ENCODE measurements at regions not wholly inside any gene's neighbourhood (a gene's known extent, or its start where the extent isn't known, plus 50 kb on each side); places are given as distances from the start of the nearest gene placed in this dataset.

DNA sequence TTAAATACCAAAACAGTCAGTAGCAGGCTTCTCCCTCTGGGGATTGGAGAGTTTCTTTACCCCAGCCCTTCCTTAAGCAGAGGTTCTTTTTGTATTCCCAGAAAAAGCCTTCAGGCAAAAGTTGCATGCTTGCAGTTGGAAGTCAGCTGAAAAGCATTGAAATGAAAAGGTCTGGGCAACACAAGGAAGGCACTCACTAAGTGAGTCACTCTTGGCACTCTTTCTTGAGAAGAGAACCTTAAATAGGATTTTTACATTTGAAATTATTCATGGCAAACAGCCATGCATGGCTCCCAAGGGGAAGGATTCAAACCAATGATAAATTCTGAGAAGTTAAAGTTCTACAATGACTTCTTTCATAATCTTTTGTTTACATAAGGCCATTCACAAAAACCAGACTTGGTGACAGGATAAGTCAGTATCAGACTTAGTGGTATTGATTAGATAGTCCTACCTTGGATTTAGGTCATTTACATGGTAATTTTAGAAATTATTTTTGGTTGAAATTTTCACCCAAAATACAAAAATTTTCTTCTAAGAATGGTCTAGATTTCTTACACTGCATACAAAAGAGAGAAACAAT, 2068.9 kb downstream of the PCDH7 start:
- DNase-seq = no peak

DNA sequence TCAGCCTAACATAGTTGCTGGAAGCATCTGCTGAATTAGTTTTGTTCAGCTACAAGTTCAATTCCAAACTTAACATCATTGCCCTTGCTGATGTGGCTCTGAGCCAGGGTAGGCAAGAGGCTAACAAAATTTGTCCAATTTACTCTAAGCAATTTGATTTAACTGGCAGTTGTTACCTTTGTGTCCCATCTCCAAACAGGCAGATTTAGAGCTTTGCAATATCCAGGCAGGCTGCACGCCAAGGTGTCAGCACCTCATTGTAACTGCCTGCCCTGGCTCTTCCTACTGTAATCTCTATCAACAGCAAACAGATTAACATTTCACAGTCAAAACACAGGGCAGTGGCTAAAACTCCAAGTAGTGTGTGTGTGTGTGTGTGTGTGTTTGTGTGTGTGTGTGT, 2070.6 kb downstream of the PCDH7 start:
- DNase-seq = no peak

GRCh38 chr4:32798471-32799159, 2078.4 kb downstream of the PCDH7 start:
- DNase-seq = no peak

- no peak for DNase-seq
Observed at GRCh38 chr4:32824336-32824735, 2104.2 kb downstream of the PCDH7 start.

DNA sequence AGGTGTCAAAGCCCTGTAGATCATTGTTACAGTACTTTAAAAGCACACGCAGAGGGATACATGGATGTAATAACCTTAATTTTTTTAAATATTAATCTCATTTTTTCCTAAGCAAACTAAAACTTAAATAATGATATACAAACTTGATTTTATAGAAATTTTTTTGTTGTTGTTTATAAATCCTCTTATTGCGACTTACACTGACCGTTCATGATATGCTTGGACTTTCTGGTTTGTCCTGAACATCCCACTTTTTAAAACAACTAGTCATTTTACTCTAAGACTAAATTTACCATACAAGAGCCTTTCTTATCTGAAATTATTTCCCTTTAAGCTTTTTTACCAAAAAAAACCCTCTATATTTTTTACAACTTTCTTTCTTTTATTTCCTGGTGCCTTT, 2106.0 kb downstream of the PCDH7 start:
- no peak for DNase-seq

GRCh38 chr4:32830160-32830559, 2110.0 kb downstream of the PCDH7 start:
- DNase-seq = no peak

DNA sequence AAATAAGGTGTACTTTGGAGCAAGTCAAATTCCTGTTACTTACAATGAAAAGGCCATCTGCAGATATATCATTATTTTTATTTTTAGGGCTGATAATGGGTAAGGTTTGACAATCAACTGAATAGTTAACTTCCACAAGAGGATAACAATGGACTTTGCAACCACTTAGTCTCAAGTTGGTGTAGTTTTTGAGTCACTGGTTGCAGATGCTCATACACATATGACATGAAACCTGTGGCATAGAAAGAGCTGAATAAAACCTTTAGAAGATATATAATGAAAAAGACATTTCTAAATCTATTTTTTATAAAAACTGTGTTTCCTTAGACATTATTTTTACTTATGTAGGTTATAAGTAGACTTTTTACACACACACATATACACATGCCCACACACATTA, 2110.9 kb downstream of the PCDH7 start:
- DNase-seq = no peak

- no peak for DNase-seq
Observed at GRCh38 chr4:32840461-32841189, 2120.5 kb downstream of the PCDH7 start.

DNA sequence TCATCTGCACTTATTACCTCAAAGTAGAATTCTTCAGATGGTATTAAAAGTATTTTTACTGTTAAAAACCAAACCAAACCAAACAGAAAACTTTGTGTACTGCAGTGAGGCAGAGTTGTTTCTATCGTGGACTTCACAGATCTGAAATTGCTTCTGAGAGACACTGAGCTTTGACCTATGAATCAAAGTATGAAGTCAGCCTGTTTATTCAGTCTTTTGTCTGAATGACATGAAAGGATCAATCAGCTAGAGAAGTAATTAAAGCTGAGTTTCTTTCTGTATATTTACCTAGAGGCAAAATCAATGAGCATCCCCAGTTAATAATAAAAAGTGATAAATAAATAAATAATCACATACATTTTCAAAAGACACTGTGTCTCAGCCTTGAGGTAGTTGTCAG, 2121.0 kb downstream of the PCDH7 start:
- DNase-seq = no peak

- no peak for DNase-seq
Observed at GRCh38 chr4:32847461-32847860, 2127.3 kb downstream of the PCDH7 start.

GRCh38 chr4:32855622-32856021, 2135.5 kb downstream of the PCDH7 start:
- no peak for DNase-seq

- DNase-seq = no peak
Observed at GRCh38 chr4:32858361-32858760, 2138.2 kb downstream of the PCDH7 start.

DNA sequence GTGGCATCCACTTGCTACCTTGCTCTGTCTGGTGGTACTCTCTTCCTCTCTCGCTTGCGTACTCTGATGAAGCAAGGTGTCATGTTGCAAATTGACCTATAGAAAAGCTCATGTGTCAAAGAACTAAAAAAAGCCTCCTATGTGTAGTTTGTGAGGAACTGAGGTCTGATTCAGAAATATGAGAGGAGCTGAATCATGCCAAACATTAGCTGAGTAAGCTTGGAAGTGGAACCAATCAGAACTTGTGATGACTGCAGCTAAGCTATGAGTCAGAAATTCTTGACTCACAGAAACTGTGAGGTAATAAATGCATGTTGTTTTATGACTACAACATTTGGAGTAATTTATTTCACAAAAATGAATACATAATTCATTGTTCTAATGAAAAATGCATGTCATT, 2138.8 kb downstream of the PCDH7 start:
- DNase-seq = no peak

DNA sequence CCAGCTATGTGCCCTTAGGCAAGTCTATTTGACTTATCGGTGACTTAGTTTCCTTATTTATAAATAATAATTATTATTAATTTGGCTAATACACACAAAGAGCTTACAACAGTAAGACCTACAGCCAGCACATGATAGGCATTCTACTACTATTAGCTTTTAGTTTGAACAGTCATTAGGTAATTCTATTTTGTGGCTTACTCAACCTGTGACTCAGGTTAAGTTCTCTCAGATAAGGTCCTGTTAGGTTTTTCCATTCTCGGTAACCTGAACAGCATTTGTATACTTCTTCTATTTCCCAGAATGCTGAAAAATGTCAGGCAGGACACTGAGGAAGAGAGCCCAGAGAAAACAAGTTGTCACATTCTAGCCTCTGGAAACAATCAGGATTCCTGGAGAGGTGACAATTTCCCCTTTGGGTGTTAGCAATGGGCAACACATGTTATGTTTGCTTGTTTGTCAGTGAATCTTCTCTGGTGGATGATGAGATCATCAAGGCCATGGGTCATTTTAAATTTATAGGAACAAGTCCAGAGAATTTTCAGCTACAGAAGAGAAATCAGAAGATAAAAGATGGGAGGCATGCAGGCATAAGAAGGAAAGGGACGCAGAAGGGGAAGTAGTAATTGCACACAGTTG, 2144.7 kb downstream of the PCDH7 start:
- DNase-seq = no peak

DNA sequence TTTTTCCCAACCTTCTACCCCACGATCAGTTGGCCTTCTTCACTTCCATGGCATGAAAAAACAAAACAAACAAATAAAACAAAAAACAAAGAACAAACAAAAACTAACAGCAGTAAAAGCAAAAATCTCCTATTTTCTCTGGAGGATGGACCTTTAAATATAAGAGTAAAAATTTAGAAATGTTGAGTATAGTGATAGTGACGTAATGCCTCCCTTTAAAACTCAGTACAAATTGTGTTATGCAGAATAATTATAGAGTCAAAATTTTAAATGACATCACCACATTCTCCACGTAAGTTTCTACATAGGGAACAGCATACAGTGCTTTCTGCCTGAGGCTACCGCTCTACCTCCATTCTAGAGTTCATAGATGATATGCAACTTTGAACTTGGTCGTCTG, 2156.4 kb downstream of the PCDH7 start:
- no peak for DNase-seq

GRCh38 chr4:32879913-32880312, 2159.7 kb downstream of the PCDH7 start:
- no peak for DNase-seq

DNA sequence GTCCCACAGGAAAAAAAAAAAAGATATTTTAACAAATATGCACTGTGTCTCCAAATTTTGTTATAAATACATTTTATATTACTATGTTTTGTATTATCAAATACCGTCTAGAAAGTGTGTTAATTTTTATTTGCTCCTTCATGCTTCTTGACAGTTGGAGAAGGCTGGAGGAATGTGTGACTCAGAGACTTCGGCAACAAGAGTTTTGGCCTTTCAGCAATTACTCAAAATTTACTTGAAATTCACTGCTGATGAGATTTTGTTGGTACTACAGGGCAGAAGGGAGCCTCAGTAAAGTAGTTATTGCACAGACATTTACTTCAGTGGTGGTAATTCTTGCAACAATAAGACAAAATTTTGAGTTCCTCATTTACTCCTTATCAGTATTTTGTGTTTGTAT, 2164.0 kb downstream of the PCDH7 start:
- no peak for DNase-seq

- DNase-seq = no peak
Observed at GRCh38 chr4:32890398-32890797, 2170.2 kb downstream of the PCDH7 start.

DNA sequence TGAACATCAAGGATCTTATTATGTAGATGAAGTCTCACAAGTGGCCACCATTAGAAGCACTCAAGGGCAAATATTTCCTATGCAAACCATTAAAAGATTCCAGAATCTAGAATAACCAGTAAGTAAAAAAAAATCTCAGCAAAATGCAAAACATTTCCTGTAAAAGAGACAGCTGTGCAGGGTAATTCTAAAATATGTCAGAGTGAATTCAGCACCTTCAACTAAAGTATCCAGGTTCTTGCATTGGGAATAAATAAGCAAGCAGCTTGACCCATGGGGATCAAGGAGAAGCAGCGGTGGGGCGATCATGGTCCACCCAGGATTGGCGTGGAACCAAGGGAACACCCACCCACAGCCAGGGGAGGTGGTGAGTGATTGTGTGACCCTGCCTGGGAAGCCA, 2188.9 kb downstream of the PCDH7 start:
- no peak for DNase-seq

DNA sequence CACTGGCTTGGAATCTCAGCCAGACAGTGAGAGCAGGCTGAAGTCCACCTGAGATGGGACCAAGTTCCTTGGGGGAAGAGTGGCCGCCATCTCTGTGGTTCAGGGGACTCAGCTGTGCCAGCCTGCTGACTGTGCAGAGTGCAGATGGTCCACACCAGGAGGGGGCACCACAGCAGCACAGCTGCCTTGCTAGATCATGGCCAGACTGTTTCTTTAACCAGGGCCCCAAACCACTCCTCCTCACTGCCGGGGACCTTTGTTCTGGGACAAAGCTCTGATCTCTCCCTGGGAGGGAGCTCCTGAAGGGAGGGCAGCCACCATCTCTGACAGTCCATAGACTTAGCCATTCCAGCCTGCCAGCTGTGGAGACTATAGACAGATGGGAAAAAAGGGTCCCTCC, 2189.6 kb downstream of the PCDH7 start:
- DNase-seq = no peak

- no peak for DNase-seq
Observed at GRCh38 chr4:32917586-32917985, 2197.4 kb downstream of the PCDH7 start.

DNA sequence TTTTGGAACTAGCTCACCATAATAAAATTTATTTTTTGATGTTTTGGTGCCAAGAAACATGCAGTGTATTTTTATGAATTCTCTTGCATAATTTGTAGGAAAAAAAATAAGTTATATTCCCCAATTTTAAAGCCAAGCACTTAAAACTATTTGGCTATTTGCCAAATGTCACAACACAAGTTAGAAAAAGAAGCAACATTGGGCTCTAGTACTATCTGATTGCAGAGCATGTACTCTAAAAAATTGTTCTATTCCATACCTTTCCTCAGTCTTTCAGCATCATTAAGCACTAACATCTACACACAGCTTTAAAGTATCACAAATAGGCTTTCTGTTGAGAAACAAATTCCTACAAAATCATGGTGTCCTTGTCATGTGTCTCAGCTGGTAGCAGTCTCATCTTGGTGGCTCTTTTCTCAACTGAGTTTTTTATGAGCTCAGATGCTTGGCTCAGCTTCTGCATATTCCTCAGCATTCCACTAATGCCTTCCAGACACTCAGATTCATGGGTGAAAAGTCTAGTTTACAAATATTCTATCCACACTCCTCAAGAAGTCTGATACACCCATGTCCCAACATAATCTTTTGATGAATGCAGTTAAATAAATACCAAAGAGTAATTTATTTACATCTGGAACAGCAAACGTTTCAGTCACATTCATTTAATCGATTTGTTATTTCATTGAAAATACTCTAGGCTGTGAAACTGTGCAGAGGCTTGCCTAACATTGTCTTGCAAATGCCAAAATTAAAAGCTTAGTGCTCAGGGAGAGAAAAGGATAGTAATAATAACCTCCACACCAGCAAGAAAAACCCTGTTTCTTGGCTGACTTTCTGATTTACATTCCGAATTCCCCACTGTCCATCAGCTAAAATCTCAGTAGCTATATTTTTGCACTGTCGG, 2209.9 kb downstream of the PCDH7 start:
- DNase-seq = no peak

GRCh38 chr4:32930700-32931099, 2210.5 kb downstream of the PCDH7 start:
- DNase-seq = no peak

All from left hindlimb (tissue), 1 donor.